Parathyroid adenoma (tissue), 2 donors: ENCODE measurements at regions not wholly inside any gene's neighbourhood (a gene's known extent, or its start where the extent isn't known, plus 50 kb on each side); places are given as distances from the start of the nearest gene placed in this dataset.

Source experiments
- H2AFZ ChIP-seq: fragments of 300-600 bp; sonication (generic); one replicate; pipeline ENCODE4 v1.7.0; 2017; ENCODE audit warnings: antibody characterized with exemption, mild to moderate bottlenecking
- H3K27ac ChIP-seq: fragments of 300-600 bp; sonication (generic); one replicate; pipeline ENCODE4 v1.7.0; 2017
- H3K27me3 ChIP-seq: fragments of 300-600 bp; sonication (generic); one replicate; pipeline ENCODE4 v1.7.0; 2017; ENCODE audit warnings: low read length; ENCODE audit not compliant: control insufficient read depth, insufficient read depth
- H3K36me3 ChIP-seq: fragments of 300-600 bp; sonication (generic); one replicate; pipeline ENCODE4 v1.7.0; 2017; ENCODE audit warnings: low read length; ENCODE audit not compliant: control insufficient read depth, insufficient read depth
- H3K4me1 ChIP-seq: fragments of 300-600 bp; sonication (generic); one replicate; pipeline ENCODE4 v1.7.0; 2017; ENCODE audit warnings: control low read depth
- H3K4me2 ChIP-seq: fragments of 300-600 bp; sonication (generic); one replicate; pipeline ENCODE4 v1.7.0; 2017; ENCODE audit warnings: low read length
- H3K4me3 ChIP-seq: fragments of 300-600 bp; sonication (generic); one replicate; pipeline ENCODE4 v1.7.0; 2017; ENCODE audit warnings: low read depth, low read length
- H3K79me2 ChIP-seq: fragments of 300-600 bp; sonication (generic); one replicate; pipeline ENCODE4 v1.7.0; 2017; ENCODE audit warnings: control low read depth
- H3K9ac ChIP-seq: fragments of 300-600 bp; sonication (generic); one replicate; pipeline ENCODE4 v1.7.0; 2017; ENCODE audit warnings: mild to moderate bottlenecking
- H3K9me3 ChIP-seq: fragments of 300-600 bp; sonication (generic); one replicate; pipeline ENCODE4 v1.7.0; 2017; ENCODE audit warnings: low read length; ENCODE audit not compliant: control insufficient read depth
- CTCF ChIP-seq: fragments of 300-600 bp; sonication (generic); IDR thresholded peaks from one replicate; pipeline ENCODE4 v1.7.0; 2017; ENCODE audit warnings: antibody characterized with exemption, mild to moderate bottlenecking
- donor health status: primary hyperparathyroidism.

GRCh38 chr1:95561346-95561745, 327.3 kb downstream of the RWDD3 start:
- H3K4me2 ChIP-seq: no peak overlapping the region
- TF ChIP-seq CTCF: no peak

GRCh38 chr1:95562230-95562629, 328.2 kb downstream of the RWDD3 start:
- H3K4me3 ChIP-seq: no peak overlapping the region
- no peak overlapping the region for H3K4me2 ChIP-seq
- H2AFZ ChIP-seq: no peak overlapping the region
- H3K27me3 ChIP-seq: no peaks in the 10 kb centered on the region
- no peaks in the 10 kb centered on the region for H3K9me3 ChIP-seq
- no peaks in the 10 kb centered on the region for H3K36me3 ChIP-seq
- H3K27ac ChIP-seq: no peak overlapping the region
- no peak for TF ChIP-seq CTCF
- no peak overlapping the region for H3K9ac ChIP-seq
- H3K79me2 ChIP-seq: no peaks in the 10 kb centered on the region
- H3K4me1 ChIP-seq: no peaks in the 10 kb centered on the region

More at GRCh38 chr1:95561346-95561745, 327.3 kb downstream of the RWDD3 start:
- H3K27me3 ChIP-seq: no peaks in the 10 kb centered on the region
- no peak overlapping the region for H3K27ac ChIP-seq
- H3K4me3 ChIP-seq: no peak overlapping the region
- H3K9ac ChIP-seq: no peak overlapping the region
- H3K36me3 ChIP-seq: no peaks in the 10 kb centered on the region
- no peaks in the 10 kb centered on the region for H3K4me1 ChIP-seq
- H3K79me2 ChIP-seq: no peaks in the 10 kb centered on the region
- H2AFZ ChIP-seq: no peak overlapping the region
- no peaks in the 10 kb centered on the region for H3K9me3 ChIP-seq

GRCh38 chr1:95572002-95572401, 338.0 kb downstream of the RWDD3 start:
- Histone ChIP-seq H3K9ac (no peak overlapping the region), H3K36me3 (no peaks in the 10 kb centered on the region), H3K4me3 (no peak overlapping the region), H3K79me2 (no peaks in the 10 kb centered on the region), H3K4me1 (no peaks in the 10 kb centered on the region), H2AFZ (no peak overlapping the region), H3K4me2 (no peak overlapping the region), H3K27ac (no peak overlapping the region), H3K27me3 (no peaks in the 10 kb centered on the region), H3K9me3 (no peaks in the 10 kb centered on the region)
- no peak for TF ChIP-seq CTCF

GRCh38 chr1:95572962-95573361, 339.0 kb downstream of the RWDD3 start:
- TF ChIP-seq CTCF: no peak
- Histone ChIP-seq H3K79me2 (no peaks in the 10 kb centered on the region), H3K36me3 (no peaks in the 10 kb centered on the region), H3K27me3 (no peaks in the 10 kb centered on the region), H3K4me3 (no peak overlapping the region), H3K4me2 (no peak overlapping the region), H3K9me3 (no peaks in the 10 kb centered on the region), H3K4me1 (no peaks in the 10 kb centered on the region), H2AFZ (no peak overlapping the region), H3K9ac (no peak overlapping the region), H3K27ac (no peak overlapping the region)

- H2AFZ ChIP-seq: no peak overlapping the region
- H3K9ac ChIP-seq: no peak overlapping the region
- H3K36me3 ChIP-seq: no peaks in the 10 kb centered on the region
- no peak overlapping the region for H3K4me3 ChIP-seq
- H3K27ac ChIP-seq: no peak overlapping the region
- no peak for TF ChIP-seq CTCF
- H3K79me2 ChIP-seq: no peaks in the 10 kb centered on the region
- no peaks in the 10 kb centered on the region for H3K4me1 ChIP-seq
- no peaks in the 10 kb centered on the region for H3K27me3 ChIP-seq
- H3K4me2 ChIP-seq: no peak overlapping the region
- H3K9me3 ChIP-seq: no peaks in the 10 kb centered on the region
Measured at GRCh38 chr1:95575291-95575690, 341.3 kb downstream of the RWDD3 start.
